ENCODE measurements at regions not wholly inside any gene's neighbourhood (a gene's known extent, or its start where the extent isn't known, plus 50 kb on each side); places are given as distances from the start of the nearest gene placed in this dataset.

DNA sequence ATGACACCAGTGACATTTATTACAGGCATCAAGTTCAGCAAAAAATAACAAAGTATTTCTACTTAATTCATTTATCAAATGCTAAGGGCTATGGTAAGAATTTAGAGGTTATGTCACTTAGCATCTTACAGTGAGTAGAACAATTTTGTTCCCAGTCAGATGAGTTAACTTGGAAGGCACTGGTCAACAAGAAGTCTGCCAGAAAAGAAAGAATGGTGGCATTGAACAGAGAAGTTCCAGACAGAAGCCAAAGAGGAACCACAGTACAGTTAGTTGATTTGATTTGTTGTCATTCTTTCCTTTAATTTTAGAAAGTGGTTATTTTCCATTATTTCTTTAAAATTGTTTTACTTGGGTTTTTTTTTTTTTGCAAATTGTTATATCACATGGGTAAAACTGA lies 232.2 kb upstream of the PKN2 start:
- TF ChIP-seq, protein P1, sequence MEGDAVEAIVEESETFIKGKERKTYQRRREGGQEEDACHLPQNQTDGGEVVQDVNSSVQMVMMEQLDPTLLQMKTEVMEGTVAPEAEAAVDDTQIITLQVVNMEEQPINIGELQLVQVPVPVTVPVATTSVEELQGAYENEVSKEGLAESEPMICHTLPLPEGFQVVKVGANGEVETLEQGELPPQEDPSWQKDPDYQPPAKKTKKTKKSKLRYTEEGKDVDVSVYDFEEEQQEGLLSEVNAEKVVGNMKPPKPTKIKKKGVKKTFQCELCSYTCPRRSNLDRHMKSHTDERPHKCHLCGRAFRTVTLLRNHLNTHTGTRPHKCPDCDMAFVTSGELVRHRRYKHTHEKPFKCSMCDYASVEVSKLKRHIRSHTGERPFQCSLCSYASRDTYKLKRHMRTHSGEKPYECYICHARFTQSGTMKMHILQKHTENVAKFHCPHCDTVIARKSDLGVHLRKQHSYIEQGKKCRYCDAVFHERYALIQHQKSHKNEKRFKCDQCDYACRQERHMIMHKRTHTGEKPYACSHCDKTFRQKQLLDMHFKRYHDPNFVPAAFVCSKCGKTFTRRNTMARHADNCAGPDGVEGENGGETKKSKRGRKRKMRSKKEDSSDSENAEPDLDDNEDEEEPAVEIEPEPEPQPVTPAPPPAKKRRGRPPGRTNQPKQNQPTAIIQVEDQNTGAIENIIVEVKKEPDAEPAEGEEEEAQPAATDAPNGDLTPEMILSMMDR (IDR thresholded peaks at IDR 0.05; ENCODE audit: insufficient read depth, low read length) = no peak
- no peak for TF ChIP-seq POLR2AphosphoS5 (IDR thresholded peaks at IDR 0.05; ENCODE audit: low read depth)
- TF ChIP-seq SPI1 (IDR thresholded peaks at IDR 0.05; ENCODE audit: borderline replicate concordance, low read depth) = no peak
- TF ChIP-seq, protein P2, sequence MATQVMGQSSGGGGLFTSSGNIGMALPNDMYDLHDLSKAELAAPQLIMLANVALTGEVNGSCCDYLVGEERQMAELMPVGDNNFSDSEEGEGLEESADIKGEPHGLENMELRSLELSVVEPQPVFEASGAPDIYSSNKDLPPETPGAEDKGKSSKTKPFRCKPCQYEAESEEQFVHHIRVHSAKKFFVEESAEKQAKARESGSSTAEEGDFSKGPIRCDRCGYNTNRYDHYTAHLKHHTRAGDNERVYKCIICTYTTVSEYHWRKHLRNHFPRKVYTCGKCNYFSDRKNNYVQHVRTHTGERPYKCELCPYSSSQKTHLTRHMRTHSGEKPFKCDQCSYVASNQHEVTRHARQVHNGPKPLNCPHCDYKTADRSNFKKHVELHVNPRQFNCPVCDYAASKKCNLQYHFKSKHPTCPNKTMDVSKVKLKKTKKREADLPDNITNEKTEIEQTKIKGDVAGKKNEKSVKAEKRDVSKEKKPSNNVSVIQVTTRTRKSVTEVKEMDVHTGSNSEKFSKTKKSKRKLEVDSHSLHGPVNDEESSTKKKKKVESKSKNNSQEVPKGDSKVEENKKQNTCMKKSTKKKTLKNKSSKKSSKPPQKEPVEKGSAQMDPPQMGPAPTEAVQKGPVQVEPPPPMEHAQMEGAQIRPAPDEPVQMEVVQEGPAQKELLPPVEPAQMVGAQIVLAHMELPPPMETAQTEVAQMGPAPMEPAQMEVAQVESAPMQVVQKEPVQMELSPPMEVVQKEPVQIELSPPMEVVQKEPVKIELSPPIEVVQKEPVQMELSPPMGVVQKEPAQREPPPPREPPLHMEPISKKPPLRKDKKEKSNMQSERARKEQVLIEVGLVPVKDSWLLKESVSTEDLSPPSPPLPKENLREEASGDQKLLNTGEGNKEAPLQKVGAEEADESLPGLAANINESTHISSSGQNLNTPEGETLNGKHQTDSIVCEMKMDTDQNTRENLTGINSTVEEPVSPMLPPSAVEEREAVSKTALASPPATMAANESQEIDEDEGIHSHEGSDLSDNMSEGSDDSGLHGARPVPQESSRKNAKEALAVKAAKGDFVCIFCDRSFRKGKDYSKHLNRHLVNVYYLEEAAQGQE (IDR thresholded peaks at IDR 0.05; ENCODE audit: insufficient replicate concordance, low read depth) = no peak

Measured in HL-60 (cell line).